DMS114 treated with DMSO at 0.1 percent for 48 hours (cell line): ENCODE measurements at regions not wholly inside any gene's neighbourhood (a gene's known extent, or its start where the extent isn't known, plus 50 kb on each side); places are given as distances from the start of the nearest gene placed in this dataset.

Experiments used
- DNase-seq: peaks from one replicate; lab custom pipeline; 2025; ENCODE audit not compliant: unreplicated experiment; lab: John Stamatoyannopoulos, UW

DNA sequence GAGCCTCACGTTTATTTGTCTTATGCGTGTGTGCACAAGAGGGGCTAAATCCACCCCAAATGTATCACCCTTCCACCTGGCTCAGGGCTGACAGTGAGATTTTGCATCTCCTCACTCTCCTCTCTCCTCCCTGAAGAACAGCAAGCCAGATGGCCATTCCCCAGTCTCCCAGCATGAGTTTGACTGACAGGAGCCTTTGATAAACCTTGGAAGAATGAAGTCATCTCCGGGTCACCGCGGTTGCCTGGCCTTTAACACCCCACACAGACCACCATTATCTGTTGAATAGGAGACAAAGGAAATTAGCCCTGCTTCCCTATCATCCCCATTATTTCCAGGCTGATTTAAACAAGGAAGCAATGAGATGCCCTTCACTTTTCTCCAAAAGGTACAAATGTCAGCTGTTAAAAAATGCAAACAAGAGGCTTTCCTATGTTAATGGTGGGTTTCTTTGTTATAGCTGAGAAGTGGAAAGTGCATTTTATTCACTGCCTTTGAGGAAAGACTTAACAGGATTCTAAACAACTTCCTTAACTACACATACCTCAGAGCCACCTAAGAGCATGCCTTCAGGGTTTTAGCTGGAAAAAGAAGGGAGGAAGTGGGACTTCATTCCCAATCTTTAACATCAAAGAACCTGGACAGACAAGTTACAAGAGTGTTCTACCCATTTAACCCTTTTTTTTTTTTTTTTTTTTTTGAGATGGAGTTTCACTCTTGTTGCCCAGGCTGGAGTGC, 524.8 kb upstream of the ID4 start:
- DNase-seq, result no peak

DNA sequence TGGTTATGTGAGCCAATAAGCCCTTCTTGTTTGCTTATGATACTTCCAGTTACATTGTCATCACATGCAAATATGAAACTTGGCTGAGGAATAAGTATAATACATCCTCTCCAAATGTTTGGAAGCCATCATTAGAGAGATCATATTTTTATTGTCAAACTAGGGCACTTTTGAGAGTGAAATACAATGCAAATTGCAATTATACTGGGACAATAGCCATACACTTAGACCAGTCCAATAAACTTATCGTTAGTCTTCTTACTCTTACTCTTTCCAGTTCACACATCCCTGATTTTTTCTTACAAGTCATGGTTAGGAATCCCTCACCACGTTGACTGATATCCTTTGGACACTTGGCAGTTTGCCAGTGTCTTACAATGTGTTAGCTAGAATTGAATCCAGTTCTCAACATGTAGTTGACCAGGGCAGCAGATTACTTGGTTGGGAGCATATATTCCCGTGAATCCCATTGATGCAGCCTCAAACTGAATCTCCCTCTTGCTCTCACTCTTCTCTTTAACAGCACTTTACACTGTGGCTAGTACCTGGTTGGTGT, 519.7 kb upstream of the ID4 start:
- DNase-seq, result no peak

DNA sequence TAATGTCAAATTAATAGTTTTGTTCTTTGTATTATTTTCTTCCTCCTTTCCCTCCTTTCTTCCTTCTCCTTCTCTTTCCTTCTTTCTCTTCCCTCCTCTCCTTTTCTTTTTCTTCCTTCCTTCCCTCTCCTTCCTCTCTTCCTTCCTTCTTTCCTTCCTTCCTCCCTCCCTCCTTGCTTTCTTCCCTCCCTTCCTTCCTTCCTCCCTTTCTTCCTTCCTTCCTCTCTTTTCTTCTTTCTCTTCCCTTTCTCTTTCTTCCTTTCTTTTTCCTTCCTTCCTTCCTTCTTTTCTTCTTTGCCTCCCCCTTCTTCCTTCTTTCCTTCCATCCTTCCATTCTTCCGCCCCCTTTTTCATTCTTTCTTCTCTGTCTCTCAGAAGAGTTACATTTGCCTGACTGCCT, 518.2 kb upstream of the ID4 start:
- DNase-seq, result no peak

DNA sequence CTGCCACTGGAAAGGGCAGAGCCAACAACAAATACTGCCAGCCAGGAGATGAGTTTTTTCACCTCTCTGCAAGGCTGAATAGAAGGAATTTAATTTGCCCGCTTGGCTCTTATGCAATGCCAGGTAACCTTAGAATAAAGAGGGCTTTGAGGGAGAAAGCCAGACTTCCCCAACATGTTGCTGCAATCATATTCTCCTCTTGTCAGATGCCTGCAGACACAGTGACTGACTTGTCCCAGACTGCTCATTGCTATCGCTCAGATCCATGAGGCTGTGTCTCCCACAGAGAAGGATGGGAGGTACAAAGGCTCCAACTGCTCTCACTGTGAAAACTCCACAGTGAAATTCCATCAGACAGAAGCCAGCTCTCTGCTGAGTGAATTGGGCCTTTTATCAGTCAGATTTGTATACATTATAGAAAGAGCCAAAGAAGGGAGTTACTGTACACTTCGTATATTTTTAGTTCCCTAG, 517.0 kb upstream of the ID4 start:
- DNase-seq, result no peak

DNA sequence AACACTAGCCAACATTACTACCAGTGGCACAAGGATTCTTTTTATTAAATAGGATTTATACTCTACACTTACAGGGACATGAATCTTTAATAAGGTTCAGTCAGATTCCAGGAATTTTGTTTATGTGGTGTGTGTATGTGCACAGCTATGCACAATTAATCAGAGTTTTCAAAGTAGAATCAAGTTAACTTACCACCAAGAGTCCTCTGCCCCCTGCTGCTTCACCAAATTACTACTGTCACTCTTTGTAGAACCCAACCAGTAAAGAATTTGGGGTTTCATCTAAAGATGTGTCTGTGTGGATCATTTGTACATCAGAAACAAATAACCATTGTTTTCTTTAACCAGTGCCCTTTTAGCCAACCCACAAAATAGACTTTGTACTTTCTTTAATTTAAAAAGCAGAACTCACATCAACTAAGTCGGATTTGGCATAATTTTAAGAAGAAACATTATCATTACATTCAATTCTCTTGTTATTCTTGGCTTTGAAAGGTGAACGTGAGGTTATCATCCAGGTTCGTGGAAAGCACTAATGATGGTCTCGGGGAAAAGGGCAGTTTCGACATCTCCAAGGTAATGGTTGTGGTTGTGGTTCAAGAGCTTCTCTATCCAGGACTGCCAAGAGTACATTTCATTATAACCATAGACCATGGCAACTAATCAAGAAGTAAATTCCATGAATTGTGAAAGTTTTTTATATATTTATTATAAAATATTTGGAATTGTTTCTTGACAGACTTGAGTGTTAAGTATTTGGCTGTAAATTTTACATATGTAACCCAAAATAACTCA, 514.3 kb upstream of the ID4 start:
- no peak for DNase-seq

DNA sequence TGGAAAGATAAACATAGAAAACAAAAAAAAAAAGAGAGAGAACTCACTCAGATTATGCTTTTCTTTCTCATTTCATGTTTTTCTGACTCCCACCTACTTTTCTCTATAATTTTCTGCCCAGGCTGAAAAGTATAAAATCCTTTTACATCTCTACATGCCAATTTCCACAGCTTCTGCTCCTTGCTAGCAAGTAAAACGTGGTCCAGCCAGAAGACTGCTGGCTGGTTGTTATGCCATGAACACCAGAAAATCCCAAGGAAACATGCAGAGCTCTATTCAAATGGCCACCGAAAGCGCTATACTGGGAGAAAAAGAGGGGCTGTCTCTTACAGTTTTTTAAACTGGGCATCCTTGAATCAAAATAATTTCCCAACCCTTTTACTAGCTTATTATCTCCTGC, 512.8 kb upstream of the ID4 start:
- no peak for DNase-seq

DNA sequence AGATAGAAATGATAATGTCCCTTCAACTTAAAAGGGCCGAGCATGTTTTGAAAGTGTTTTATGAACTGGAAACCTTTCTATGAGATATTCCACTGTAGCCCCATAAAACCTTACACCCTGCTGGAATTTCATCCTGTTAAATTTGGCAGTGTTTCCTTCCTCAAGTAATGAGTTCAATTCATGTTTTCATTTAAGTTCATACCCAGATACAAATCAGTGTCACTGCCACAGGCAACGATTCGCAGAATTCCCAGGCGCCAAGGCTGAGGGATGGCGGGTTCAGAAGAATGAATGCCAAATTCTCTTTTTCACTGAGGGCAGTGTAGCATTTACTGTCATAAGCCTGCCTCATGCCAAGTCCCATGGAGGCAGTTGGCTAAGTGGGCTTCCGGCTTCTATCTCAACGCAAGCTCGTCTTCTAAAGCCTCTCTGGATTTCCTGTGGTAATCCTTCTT, 511.8 kb upstream of the ID4 start:
- no peak for DNase-seq

DNA sequence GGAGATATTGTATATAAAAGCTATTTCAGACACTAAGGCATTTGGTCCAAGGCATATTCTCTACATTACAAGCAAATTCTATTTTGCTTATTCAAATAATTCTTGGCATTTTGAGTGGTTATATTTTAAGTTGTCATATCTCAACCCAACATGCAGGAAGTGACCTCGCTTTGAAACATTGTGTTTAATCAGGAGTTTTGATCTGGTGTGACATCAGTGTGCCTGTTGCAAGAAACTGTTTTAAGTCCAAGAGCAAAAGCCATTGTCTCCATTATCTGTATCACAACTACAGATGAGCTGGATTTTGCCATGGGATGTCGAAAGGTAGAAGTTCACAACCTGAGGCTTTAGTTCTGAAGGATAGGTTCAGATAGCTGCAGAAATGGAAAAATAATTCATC, 509.9 kb upstream of the ID4 start:
- no peak for DNase-seq

DNA sequence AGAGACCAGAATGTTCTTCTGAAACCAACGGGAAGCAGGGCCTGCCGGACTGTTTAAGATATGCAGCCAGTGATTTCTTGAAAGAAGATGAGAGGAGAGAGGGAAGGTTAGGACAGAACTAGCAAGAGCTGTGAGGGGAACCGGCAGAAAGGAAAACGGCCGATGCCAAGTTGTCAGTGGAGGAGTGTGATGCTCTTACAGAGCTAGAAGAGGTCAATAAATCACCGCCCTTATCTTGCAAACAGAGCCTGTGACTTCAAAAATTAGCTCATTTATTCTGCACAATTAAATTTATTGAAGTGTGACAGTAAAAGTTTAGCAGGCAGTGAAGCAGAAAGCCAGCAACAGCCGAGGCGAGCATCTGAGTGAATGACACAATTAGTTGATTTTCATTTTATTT, 509.5 kb upstream of the ID4 start:
- DNase-seq, result no peak

DNA sequence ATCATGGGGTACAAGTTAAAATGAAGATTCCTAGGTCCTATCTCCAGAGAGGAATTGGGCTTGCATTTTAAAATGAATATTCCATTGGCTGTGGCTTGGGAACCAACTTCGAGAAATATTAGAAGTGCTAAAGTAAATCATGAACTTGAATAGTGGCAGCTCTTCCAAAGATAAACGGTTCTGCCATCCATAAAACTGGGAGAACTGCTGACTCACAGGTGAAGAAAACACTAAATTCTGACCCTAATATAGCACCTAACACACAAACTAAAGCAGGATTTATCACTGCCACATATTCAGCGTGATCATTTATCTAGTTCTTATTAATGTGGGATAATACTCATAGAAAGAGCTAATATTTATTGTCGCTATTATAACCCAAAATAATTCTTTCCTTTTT, 508.1 kb upstream of the ID4 start:
- DNase-seq, result no peak

DNA sequence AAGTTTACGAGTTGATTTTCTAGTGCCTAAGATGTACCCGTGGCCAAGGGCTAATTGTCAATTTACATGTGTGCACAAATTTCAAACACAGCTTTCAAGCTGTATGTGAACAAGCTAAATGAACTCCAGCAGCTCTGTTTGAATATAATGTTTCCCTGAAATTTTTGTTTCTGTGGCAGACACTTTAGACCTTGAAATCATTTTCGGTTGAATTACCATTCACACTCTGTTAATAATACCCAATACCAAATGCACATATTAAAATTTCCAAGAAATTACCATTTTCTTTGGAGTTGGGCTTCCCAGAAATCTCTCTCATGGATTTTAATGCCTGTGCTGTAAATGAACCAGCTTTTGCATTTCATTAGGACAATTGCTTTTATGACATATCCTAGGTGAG, 506.1 kb upstream of the ID4 start:
- no peak for DNase-seq

DNA sequence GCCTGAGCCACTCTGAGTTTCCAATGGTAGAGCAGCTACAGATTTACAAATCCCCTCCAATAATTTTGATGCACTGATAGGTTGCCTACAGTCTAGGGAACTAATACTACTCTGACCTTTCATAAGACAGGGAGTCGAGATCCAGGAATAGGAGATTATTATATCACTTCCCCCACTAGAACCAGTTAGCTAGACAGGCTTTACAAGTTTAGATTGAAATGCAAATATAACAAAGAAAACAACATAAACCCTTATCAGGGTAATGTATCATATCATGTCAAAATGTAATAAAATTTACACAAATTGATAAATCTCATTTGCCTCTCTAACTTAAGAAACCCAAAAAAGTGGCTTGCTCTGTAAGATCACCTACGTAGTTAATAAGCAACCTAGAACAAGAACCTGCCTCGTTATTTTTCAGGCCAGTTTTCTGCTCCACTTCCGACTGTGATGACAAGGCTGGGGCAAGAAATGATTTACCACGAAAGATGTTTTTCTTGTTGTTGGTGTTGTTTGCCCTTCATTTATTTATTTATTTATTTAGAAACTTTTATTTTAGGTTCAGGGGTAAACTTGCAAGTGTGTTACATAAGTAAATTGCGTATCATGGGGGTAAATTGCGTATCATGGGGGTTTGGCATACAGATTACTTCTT, 504.2 kb upstream of the ID4 start:
- DNase-seq, result no peak

DNA sequence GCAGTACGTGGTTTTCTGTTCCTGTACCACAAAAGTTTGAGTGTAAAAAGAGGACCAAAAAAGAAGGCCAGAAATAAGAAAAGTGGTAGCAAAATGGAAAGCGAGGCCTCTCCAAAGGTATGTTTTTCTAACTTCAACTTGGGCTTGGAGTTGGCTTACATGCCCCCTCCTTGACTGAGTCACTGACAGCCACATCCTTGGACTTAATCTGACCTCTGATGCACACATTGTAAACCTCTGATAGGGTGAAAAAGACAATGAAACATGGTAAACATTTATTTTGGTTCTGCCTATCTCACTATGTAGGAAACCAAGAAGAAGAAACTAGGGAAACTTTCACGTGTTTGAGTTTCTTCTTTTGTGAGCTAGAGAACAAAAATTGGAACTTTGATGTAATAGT, 503.2 kb upstream of the ID4 start:
- DNase-seq, result no peak

DNA sequence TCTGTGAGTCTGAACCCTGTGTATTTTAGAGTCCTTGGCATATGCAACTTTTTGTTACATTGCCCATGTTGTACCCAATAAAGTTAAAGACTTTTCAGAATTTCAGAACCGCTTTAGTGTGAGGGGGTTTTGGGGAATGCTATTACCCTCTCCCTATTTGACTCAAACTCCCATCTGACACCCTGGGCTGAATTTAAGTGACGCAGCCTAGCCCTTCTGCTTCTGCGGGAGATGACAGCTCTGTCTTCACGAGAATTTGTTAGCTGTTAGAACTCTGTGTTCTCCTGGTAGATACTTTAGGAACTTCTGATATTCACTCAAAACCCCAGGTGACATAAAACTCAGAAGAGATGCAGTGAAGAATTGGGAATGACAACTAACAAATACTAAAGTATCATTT, 500.6 kb upstream of the ID4 start:
- DNase-seq, result no peak

DNA sequence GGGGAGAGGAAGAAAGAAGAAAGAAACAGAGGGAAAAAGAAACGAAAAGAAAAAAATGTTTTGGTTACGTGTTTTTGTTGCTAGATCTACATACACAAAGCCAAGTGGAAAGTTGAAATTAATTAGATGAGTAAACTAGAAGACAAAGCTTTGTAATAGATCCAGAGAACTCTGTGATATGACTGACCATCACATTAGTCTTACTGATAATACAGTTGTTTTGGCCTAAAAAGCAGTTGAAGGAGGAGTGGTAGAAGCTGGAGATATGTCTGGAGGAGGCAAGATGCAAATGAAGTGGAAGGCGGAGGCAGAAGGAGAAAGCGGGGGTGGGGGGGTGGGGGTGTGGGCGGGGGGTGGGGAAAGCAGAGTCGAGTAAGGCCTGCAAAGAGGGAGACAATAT, 500.1 kb upstream of the ID4 start:
- DNase-seq, result no peak

DNA sequence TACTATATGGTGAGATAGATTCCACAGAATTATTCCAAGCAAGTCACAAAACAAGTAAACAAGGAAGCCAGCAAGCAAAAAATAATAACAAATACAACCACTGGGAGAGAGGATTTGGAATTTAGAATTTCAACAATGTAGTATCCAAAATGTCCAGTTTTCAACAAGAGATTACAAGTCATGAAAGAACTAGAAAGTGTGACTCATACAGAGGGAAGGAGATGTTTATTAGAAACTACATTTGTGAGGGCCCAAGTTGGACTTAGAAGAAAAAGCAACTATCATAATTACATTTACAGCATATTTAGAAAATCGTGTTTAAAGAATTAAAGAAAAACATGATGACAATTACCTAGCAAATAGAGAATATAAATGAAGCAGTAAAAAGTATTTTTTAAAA, 494.6 kb upstream of the ID4 start:
- DNase-seq, result no peak

DNA sequence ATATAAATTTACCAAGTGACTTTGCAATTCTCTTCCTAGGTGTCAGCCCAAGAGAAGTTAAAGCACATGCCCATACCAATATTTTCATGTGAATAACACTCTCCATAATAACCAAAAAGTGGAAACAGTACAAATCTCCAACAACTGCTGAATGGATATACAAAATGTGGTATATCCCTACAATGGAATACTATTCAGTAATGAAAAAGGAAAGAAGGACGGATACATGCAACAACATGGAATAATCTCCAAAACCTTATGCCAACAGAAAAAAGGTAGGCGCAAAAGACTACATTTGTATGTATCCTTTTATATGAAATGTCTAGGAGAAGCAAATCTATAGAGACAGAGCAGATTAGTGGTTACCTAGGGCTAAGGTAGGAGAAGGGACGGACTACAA, 487.7 kb upstream of the ID4 start:
- no peak for DNase-seq

DNA sequence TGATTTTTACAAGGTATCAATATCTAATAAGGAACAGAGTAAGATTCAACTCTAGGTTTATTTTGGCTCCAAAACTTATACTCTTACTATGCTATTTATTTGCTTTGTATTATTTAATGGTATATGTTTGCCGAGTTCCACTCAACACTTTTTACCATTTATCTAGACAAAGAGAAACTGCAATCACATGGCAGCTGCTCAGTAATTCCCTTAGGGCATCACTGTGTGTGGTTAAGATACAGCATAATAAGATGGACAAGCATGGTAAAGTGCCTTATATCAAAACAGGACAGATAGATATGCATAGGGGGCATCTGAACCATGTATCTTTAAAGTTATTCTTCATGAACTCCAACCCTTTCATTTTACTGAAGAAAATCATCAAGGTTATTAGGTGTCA, 483.0 kb upstream of the ID4 start:
- no peak for DNase-seq

DNA sequence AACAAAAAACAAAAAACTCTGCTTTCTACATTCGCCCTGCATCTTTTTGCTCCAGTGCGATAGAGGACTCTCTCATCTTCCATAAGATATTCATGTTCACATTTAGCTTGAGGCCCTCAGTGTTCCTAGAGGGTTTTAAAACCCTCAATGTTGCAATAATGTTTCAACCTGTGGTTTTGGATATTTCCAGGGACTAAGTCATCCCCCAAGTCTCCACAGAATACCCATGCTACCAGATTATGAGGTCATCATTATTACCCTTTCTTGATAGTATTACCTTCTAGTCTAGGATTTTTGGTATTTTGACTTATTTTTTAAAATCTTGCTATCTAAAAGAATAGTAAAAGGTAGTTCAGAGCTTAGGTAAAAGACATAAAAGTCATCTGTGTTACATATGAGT, 480.5 kb upstream of the ID4 start:
- DNase-seq, result no peak

DNA sequence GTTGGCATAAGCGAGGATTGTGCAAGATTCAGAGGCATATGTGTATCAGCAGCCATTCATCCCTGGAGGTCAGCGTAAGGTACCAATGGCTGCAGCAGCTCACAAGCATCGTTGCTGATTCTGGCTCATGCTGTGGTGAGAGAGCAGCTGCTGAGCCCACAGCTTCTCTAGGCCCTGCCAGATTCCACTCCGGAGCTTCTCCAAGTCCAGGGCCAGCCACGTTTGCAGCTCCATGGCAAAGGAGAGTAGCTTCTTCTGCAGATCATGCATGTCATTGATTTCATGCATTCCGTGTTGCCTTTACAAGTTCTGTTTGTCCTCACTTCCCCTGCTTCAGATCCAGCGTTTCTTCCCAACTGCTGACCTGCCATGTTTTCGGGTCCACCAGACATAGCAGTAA, 474.8 kb upstream of the ID4 start:
- DNase-seq, result no peak

DNA sequence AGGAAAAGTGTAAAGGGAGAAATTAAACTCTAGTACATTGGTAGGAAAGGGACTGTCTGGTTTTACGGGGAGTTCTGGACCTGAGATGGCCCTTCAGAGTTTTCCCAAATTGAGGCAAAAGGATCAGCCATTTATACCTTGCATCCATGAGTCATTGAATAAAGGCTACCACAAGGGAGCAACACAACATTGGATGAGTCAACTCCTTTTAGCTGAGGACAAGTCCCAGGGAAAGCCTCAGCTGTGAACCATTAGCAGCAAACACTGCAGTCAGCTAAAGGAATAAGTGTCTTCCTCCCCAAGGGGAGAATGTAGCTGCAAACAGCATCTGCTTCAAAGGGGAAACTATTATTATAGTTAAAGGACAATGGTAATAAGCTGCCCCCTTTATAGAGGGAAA, 468.7 kb upstream of the ID4 start:
- DNase-seq, result no peak

DNA sequence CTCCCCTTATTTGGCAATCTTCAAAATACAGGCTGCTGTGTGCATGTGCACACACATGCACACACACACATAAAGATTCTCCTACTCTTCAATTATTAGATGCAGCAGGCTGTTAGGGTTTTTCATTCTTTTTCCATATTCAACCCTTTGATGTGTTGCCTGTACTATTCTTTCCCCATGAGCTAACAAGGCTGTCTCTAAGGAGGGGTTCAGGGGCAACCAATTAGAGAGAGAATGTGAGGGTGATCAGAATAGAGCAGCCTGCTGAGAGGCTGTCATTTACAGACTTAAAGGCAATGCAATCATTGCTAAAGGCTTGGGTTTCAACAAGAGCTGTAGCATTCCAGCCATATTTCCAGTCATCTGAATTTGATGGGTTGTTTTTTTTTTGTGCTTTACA, 467.4 kb upstream of the ID4 start:
- no peak for DNase-seq
